ENCODE measurements at regions not wholly inside any gene's neighbourhood (a gene's known extent, or its start where the extent isn't known, plus 50 kb on each side); places are given as distances from the start of the nearest gene placed in this dataset.

GRCh38 chr5:27494887-27495286 is 456.5 kb upstream of the CDH9 start:
- TF ChIP-seq CTCF (IDR thresholded peaks at IDR 0.05) (no peak), POLR2A (IDR thresholded peaks at IDR 0.05) (no peak)

Measured in Peyer's patch (tissue), 4 donors.